ENCODE measurements at regions not wholly inside any gene's neighbourhood (a gene's known extent, or its start where the extent isn't known, plus 50 kb on each side); places are given as distances from the start of the nearest gene placed in this dataset.

DNA sequence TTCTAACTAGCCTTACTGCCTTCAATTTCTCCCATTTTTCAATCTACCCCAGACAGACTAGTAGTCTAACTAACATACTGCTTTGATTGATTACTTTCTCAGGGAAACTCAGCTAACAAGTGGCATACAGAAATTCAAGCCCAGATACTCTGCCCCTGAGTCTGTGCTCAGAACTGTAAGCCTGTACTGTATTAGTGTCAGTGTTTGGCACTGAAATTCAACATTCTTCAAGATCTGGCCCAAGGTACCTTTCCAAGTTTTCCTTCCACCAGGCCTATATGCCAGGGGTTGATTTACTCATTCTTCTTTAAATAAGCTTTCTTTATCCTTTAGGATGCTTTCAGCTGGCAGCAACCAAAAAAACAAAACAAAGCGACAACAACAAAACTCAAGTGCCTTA is 433.2 kb upstream of the MARCKS start:
- TF ChIP-seq CTCF (IDR thresholded peaks at IDR 0.05): no peak
- TF ChIP-seq POLR2A (IDR thresholded peaks at IDR 0.05): no peak

All from esophagus squamous epithelium (tissue), 4 donors.